ENCODE measurements at regions not wholly inside any gene's neighbourhood (a gene's known extent, or its start where the extent isn't known, plus 50 kb on each side); places are given as distances from the start of the nearest gene placed in this dataset.

DNA sequence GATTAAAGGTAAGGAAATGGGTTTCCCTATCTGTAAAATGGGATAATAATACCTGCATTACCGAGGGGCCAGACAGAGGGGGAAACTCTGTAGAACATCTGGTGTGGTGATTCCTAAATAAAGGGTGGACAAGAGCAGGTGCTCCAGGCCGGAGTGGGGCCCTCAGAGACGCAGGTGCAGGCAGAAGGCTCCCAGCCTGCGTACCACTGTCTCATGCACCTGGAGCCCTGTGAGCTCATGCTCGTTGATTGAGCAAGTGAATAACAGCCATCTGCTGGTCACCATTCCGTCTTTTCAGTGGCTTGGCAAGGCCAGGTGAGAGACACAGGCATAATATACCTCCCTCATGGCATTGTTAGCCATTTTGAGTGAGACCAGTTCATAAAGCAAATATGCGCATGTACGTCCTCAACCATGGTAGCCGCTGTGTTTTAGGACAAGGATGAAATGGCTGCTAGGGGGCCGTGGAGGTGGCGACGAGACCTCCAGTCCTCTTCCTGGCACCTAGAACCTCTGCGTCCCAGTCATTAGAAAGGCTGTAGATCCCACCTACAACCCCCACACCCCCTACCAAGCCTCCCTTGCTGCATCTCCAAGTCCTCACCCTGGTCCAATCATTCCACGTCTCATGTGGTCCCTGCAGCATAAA, 198.0 kb upstream of the MVB12B start:
- TF ChIP-seq, protein P1, sequence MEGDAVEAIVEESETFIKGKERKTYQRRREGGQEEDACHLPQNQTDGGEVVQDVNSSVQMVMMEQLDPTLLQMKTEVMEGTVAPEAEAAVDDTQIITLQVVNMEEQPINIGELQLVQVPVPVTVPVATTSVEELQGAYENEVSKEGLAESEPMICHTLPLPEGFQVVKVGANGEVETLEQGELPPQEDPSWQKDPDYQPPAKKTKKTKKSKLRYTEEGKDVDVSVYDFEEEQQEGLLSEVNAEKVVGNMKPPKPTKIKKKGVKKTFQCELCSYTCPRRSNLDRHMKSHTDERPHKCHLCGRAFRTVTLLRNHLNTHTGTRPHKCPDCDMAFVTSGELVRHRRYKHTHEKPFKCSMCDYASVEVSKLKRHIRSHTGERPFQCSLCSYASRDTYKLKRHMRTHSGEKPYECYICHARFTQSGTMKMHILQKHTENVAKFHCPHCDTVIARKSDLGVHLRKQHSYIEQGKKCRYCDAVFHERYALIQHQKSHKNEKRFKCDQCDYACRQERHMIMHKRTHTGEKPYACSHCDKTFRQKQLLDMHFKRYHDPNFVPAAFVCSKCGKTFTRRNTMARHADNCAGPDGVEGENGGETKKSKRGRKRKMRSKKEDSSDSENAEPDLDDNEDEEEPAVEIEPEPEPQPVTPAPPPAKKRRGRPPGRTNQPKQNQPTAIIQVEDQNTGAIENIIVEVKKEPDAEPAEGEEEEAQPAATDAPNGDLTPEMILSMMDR (conservative IDR thresholded peaks at IDR 0.05; ENCODE audit: low read depth, low read length) = no peak
- no peak for TF ChIP-seq EZH2 (IDR thresholded peaks at IDR 0.05; ENCODE audit: borderline replicate concordance, low read depth, low read length, poor library complexity, severe bottlenecking)
